ENCODE measurements at regions not wholly inside any gene's neighbourhood (a gene's known extent, or its start where the extent isn't known, plus 50 kb on each side); places are given as distances from the start of the nearest gene placed in this dataset.

GRCh38 chr5:17394086-17394485 is 103.9 kb upstream of the TAF11L2 start:
- in situ Hi-C loops (cut with MboI; ENCODE audit: low sequenced_read_pairs) = no loop called here
- ChIA-PET CTCF (no interaction called here), POLR2A (ENCODE audit: unreplicated experiment) (no interaction called here)
- no peak overlapping the region for H2BK20ac ChIP-seq (ENCODE audit: low read depth, low read length)
- H4K5ac ChIP-seq (ENCODE audit: low read depth, low read length) = no peak overlapping the region
- H3K18ac ChIP-seq (ENCODE audit: low read depth, low read length) = no peak overlapping the region
- H3K9ac ChIP-seq (ENCODE audit: low read depth, low read length) = no peak overlapping the region
- dilution Hi-C loops (cut with HindIII; ENCODE audit: low sequenced_read_pairs, unreplicated experiment) = no loop called here
- no peaks in the 10 kb centered on the region for H3K79me1 ChIP-seq (ENCODE audit: low read depth in 1 of 2, low read length in 2 of 2)
- H3K23ac ChIP-seq (ENCODE audit: low read depth, low read length) = no peak overlapping the region
- no peaks in the 10 kb centered on the region for H4K20me1 ChIP-seq (ENCODE audit: insufficient read depth, low read length)
- peak overlapping the region; percentile 36; the same call in 1 of the 2 replicates for H3K4ac ChIP-seq (ENCODE audit: low read depth, low read length)
- H2AK9ac ChIP-seq (replicated peaks; ENCODE audit: low read depth, low read length, poor library complexity) = no peak overlapping the region
- H3K27me3 ChIP-seq (ENCODE audit: control insufficient read depth, insufficient read depth, low read length) = no peaks in the 10 kb centered on the region
- no peak overlapping the region for H3K27ac ChIP-seq (ENCODE audit: insufficient read depth, low read length)
- no peak overlapping the region; the same call in 1 of the 2 replicates for H4K91ac ChIP-seq (ENCODE audit: insufficient read depth, low read depth, low read length)
- intact Hi-C loops (cut with micrococcal nuclease) = no loop called here
- no peak overlapping the region for H3K56ac ChIP-seq (ENCODE audit: extremely low read depth, insufficient read depth, low read length)
- H3K14ac ChIP-seq (replicated peaks; ENCODE audit: low read depth, low read length) = 0 out of 2 replicates have a peak overlapping the region, but pooled peaks have one; percentile 58
- TF ChIP-seq MAFK (IDR thresholded peaks at IDR 0.05; ENCODE audit: low read depth, low read length) = no peak
- no peak for TF ChIP-seq CHD1 (IDR thresholded peaks at IDR 0.05; ENCODE audit: low read depth, low read length)
- no peak for TF ChIP-seq CTCF (conservative IDR thresholded peaks at IDR 0.05; ENCODE audit: low read depth, low read length)
- no peak for TF ChIP-seq SMC3 (IDR thresholded peaks at IDR 0.05; ENCODE audit: low read depth, low read length)
- no peak for TF ChIP-seq MXI1 (IDR thresholded peaks at IDR 0.05; ENCODE audit: borderline replicate concordance, low read depth, low read length)
- TF ChIP-seq RFX5 (IDR thresholded peaks at IDR 0.05; ENCODE audit: low read depth, low read length) = no peak
- TF ChIP-seq CEBPB (IDR thresholded peaks at IDR 0.05; ENCODE audit: low read depth, low read length) = no peak
- TF ChIP-seq, protein P1, sequence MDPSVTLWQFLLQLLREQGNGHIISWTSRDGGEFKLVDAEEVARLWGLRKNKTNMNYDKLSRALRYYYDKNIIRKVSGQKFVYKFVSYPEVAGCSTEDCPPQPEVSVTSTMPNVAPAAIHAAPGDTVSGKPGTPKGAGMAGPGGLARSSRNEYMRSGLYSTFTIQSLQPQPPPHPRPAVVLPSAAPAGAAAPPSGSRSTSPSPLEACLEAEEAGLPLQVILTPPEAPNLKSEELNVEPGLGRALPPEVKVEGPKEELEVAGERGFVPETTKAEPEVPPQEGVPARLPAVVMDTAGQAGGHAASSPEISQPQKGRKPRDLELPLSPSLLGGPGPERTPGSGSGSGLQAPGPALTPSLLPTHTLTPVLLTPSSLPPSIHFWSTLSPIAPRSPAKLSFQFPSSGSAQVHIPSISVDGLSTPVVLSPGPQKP (IDR thresholded peaks at IDR 0.05; ENCODE audit: borderline replicate concordance, low read depth, low read length) = no peak
- TF ChIP-seq, protein P2, sequence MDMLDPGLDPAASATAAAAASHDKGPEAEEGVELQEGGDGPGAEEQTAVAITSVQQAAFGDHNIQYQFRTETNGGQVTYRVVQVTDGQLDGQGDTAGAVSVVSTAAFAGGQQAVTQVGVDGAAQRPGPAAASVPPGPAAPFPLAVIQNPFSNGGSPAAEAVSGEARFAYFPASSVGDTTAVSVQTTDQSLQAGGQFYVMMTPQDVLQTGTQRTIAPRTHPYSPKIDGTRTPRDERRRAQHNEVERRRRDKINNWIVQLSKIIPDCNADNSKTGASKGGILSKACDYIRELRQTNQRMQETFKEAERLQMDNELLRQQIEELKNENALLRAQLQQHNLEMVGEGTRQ (IDR thresholded peaks at IDR 0.05; ENCODE audit: low read depth, low read length) = no peak
- no peak for TF ChIP-seq RAD21 (IDR thresholded peaks at IDR 0.05; ENCODE audit: low read length)
- no peak for TF ChIP-seq FOS (IDR thresholded peaks at IDR 0.05; ENCODE audit: low read depth, low read length)
- no peak for TF ChIP-seq BHLHE40 (IDR thresholded peaks at IDR 0.05; ENCODE audit: low read depth, low read length)
- no peak for TF ChIP-seq MAZ (IDR thresholded peaks at IDR 0.05; ENCODE audit: borderline replicate concordance, low read depth, low read length)
- TF ChIP-seq NFE2L2 (IDR thresholded peaks at IDR 0.05; ENCODE audit: low read depth, low read length) = no peak
- TF ChIP-seq RCOR1 (IDR thresholded peaks at IDR 0.05; ENCODE audit: insufficient replicate concordance, low read length) = no peak
- 0 out of 2 replicates have a peak overlapping the region, but pooled peaks have one; percentile 18 for H2BK120ac ChIP-seq (ENCODE audit: low read depth, low read length)
- H3K4me2 ChIP-seq (ENCODE audit: low read depth, low read length) = no peak overlapping the region
- H3K9me3 ChIP-seq (ENCODE audit: control insufficient read depth, insufficient read depth, low read length) = peaks cover 2% of the 10 kb centered on the region; the same call in 1 of the 2 replicates
- DNase-seq = no peak
- no peaks in the 10 kb centered on the region for H3K36me3 ChIP-seq (ENCODE audit: control insufficient read depth, insufficient read depth, low read length)
- ATAC-seq (ENCODE audit: low read depth) = no peak
- no peak overlapping the region for H2AFZ ChIP-seq (replicated peaks; ENCODE audit: low read length, poor library complexity)
- H4K8ac ChIP-seq (ENCODE audit: low read depth in 2 of 2, low read length in 2 of 2) = no peak overlapping the region
- peaks cover 12% of the 10 kb centered on the region for H3K9me1 ChIP-seq (ENCODE audit: insufficient read depth, low read length)
- no TSS peak for BruUV-seq (replicated peaks)
- no peak overlapping the region for H2AK5ac ChIP-seq (ENCODE audit: low read depth, low read length)
- H3K4me1 ChIP-seq (ENCODE audit: control insufficient read depth, insufficient read depth, low read length) = peaks cover 8% of the 10 kb centered on the region
- WGBS, 2 experiments (ENCODE audit: extremely low coverage in 2 of 2, insufficient read length in 1 of 2) = no CpG with 5 or more reads among the region's 1 CpG
- 0 out of 3 replicates have a peak overlapping the region, but pooled peaks have one; percentile 68 for H2BK15ac ChIP-seq (ENCODE audit: low read depth, low read length)
- no peak overlapping the region for H3K4me3 ChIP-seq (ENCODE audit: insufficient read depth, low read depth, low read length)
- no peak overlapping the region for H2BK5ac ChIP-seq (ENCODE audit: low read depth, low read length, poor library complexity, severe bottlenecking)

All from IMR-90 (cell line).